ENCODE measurements at regions not wholly inside any gene's neighbourhood (a gene's known extent, or its start where the extent isn't known, plus 50 kb on each side); places are given as distances from the start of the nearest gene placed in this dataset.
"Not testable (repeated sequence)": the region's sequence is repeated elsewhere in the genome, so short reads cannot be mapped to it uniquely, and the experiment has no call there.

DNA sequence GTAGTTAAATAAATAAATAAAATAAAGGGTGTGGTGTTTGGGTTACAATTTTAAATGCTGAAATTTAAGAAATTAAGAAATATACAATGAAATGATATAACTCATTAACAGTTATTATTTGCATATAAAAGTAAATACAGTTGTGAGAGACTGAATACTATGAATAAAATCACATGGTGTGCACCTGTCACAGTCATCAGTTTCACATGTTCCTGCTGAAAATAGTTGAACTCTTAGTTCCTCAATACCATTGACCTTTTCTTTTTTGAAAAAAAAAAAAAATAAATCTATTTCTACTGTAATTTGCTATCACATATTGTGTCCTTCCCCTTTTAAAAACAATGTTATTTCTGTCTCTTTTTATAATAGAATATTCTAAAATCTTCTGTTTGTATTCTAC, 130.9 kb upstream of the CHD1 start:
- H3K27ac ChIP-seq, result no peak overlapping the region
- TF ChIP-seq, protein P1, sequence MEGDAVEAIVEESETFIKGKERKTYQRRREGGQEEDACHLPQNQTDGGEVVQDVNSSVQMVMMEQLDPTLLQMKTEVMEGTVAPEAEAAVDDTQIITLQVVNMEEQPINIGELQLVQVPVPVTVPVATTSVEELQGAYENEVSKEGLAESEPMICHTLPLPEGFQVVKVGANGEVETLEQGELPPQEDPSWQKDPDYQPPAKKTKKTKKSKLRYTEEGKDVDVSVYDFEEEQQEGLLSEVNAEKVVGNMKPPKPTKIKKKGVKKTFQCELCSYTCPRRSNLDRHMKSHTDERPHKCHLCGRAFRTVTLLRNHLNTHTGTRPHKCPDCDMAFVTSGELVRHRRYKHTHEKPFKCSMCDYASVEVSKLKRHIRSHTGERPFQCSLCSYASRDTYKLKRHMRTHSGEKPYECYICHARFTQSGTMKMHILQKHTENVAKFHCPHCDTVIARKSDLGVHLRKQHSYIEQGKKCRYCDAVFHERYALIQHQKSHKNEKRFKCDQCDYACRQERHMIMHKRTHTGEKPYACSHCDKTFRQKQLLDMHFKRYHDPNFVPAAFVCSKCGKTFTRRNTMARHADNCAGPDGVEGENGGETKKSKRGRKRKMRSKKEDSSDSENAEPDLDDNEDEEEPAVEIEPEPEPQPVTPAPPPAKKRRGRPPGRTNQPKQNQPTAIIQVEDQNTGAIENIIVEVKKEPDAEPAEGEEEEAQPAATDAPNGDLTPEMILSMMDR (IDR thresholded peaks at IDR 0.05), result no peak
- no peak for TF ChIP-seq ZFX (IDR thresholded peaks at IDR 0.05; ENCODE audit: borderline replicate concordance)

DNA sequence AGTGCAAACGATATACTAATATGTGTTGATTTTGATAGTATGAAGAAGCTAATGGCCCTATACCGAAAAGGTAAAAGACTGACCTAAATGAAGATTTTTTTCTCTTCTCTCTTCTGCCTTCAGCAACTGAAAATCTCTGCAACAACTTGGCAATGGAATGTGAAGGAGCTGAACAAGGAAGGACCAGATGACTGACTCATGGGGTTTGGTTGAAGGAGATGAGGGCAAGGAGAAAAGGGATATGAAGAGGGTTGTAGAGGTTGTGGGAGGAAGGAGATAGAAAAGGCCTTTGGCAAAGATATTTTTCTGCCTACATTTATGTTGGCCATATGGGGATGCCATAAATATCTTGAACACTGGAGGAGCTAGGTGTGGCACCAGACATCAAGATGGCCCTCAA, 129.7 kb upstream of the CHD1 start:
- H3K27ac ChIP-seq, result no peak overlapping the region

DNA sequence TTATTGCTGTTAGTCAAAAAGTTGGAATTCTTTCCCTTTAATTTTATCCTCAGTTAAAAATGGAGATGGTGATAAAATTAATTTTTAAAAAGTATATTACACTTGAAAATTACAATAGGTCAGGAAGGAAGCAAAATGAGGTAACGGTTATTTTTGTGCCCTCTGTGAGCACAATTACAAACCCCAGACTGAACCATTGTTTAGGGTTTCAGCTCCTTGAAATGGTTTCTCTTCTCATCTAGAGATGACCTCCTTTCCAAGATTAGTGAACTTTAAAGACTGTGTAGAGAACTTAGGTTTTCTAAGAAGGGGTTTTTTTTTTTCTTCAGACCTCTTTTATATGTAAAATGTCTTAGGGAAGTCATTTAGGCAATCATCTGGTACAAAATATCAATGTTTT, 126.2 kb upstream of the CHD1 start:
- H3K27ac ChIP-seq, result no peak overlapping the region
- TF ChIP-seq, protein P1 (IDR thresholded peaks at IDR 0.05), result no peak
- TF ChIP-seq ZFX (IDR thresholded peaks at IDR 0.05; ENCODE audit: borderline replicate concordance), result no peak

More for the DNA sequence above, 129.7 kb upstream of the CHD1 start:
- TF ChIP-seq, protein P1 (IDR thresholded peaks at IDR 0.05), result no peak
- TF ChIP-seq ZFX (IDR thresholded peaks at IDR 0.05; ENCODE audit: borderline replicate concordance), result no peak

DNA sequence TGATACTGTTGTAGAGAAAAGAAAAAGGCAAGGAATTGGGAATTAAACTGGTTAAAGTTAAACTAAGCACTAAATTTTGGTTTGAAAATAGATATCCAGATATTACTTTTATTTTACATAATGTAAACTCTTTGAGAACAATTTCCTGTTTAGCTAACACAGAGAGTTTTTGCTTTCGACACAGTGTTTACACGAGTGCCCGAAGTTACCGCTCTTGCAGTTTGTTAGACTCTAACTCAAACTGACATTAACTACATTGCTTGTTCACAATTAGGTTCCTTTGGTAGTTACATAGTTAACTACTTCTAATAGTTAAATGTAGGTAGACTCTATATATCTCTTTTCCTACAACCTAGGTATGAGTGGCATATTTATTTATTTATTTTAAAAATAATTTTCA, 117.1 kb upstream of the CHD1 start:
- no peak overlapping the region for H3K27ac ChIP-seq
- no peak for TF ChIP-seq ZFX (IDR thresholded peaks at IDR 0.05; ENCODE audit: borderline replicate concordance)
- TF ChIP-seq, protein P1 (IDR thresholded peaks at IDR 0.05), result no peak

DNA sequence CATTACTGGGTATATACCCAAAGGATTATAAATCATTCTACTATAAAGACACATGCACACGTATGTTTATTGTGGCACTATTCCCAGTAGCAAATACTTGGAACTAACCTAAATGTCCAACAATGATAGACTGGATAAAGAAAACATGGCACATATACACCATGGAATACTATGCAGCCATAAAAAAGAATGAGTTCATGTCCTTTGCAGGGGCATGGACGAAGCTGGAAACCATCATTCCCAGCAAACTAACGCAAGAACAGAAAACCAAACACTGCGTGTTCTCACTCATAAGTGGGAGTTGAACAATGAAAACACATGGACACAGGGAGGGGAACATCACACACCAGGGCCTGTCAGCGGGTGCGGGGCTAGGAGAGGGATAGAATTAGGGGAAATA, 114.5 kb upstream of the CHD1 start:
- not testable (repeated sequence) for H3K27ac ChIP-seq

DNA sequence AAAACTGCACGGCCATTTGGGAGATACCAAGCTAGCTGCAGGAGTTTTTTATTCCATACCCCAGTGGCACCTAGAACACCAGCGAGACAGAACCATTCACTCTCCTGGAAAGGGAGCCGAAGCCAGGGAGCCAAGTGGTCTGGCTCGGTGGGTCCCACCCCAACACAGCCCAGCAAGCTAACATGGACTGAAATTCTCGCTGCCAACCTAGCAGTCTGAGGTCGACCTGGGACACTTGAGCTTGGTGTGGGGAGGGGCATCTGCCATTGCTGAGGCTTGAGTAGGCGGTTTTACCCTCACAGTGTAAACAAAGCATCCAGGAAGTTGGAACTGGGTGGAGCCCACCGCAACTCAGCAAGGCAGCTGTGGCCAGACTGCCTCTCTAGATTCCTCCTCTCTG, 108.9 kb upstream of the CHD1 start:
- H3K27ac ChIP-seq, result no peak overlapping the region
- TF ChIP-seq, protein P1 (IDR thresholded peaks at IDR 0.05), result no peak
- TF ChIP-seq ZFX (IDR thresholded peaks at IDR 0.05; ENCODE audit: borderline replicate concordance), result no peak

DNA sequence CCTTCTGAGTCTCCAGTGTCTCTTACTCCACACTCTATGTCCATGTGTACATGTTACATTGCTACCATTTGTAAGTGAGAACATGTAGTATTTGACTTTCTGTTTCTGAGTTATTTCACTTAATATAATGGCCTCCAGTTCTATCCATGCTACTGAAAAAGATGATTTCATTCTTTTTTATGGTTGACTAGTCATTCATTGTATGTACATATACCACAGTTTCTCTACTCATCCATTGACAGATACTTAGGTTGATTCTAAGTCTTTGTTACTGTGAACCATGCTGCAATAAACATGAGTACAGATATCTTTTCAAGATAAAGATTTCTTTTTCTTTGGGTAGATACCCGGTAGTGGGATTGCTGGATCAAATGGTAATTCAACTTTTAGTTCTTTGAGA, 107.1 kb upstream of the CHD1 start:
- TF ChIP-seq ZFX (IDR thresholded peaks at IDR 0.05; ENCODE audit: borderline replicate concordance), result no peak
- TF ChIP-seq, protein P1 (IDR thresholded peaks at IDR 0.05), result no peak
- H3K27ac ChIP-seq, result no peak overlapping the region

DNA sequence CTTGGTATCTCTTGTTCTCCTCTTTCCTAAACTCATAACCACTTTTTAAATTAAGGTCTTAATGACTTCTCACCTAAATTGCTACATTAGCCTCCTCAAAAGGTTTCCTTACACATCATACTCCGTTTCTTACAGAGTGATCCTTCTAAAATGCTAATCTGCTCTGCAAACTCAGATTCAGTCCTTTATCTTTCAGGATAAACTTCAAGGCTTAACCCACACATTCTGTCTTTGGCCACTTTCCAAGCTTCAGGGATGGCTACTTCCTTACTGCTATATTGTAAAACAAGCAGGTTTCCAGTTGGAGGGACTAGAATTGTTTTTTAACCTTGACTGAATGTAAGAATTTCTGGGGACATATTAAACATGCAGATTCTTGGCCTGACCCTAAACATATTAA, 105.5 kb upstream of the CHD1 start:
- no peak for TF ChIP-seq ZFX (IDR thresholded peaks at IDR 0.05; ENCODE audit: borderline replicate concordance)
- TF ChIP-seq, protein P1 (IDR thresholded peaks at IDR 0.05), result no peak
- no peak overlapping the region for H3K27ac ChIP-seq
